ENCODE measurements at regions not wholly inside any gene's neighbourhood (a gene's known extent, or its start where the extent isn't known, plus 50 kb on each side); places are given as distances from the start of the nearest gene placed in this dataset.
"Not testable (repeated sequence)": the region's sequence is repeated elsewhere in the genome, so short reads cannot be mapped to it uniquely, and the experiment has no call there.

DNA sequence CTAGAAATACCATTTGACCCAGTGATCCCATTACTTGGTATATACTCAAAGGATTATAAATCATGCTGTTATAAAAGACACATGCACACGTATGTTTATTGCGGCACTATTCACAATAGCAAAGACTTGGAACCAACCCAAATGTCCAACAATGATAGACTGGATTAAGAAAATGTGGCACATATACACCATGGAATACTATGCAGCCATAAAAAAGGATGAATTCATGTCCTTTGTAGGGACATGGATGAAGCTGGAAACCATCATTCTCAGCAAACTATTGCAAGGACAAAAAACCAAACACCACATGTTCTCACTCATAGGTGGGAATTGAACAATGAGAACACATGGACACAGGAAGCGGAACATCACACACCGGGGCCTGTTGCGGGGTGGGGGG lies 131.5 kb downstream of the ZFAND4 start:
- H3K9me3 ChIP-seq (replicated peaks); H3K4me1 ChIP-seq; DNase-seq; H3K4me3 ChIP-seq; H3K27me3 ChIP-seq; H3K36me3 ChIP-seq; H3K27ac ChIP-seq: not testable (repeated sequence)

DNA sequence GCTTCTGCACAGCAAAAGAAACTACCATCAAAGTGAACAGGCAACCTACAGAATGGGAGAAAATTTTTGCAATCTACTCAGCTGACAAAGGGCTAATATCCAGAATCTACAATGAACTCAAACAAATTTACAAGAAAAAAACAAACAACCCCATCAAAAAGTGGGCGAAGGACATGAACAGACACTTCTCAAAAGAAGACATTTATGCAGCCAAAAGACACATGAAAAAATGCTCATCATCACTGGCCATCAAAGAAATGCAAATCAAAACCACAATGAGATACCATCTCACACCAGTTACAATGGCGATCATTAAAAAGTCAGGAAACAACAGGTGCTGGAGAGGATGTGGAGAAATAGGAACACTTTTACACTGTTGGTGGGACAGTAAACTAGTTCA lies 132.0 kb downstream of the ZFAND4 start:
- not testable (repeated sequence) for H3K36me3 ChIP-seq; DNase-seq; H3K27ac ChIP-seq; H3K9me3 ChIP-seq (replicated peaks); H3K27me3 ChIP-seq; H3K4me3 ChIP-seq; H3K4me1 ChIP-seq

DNA sequence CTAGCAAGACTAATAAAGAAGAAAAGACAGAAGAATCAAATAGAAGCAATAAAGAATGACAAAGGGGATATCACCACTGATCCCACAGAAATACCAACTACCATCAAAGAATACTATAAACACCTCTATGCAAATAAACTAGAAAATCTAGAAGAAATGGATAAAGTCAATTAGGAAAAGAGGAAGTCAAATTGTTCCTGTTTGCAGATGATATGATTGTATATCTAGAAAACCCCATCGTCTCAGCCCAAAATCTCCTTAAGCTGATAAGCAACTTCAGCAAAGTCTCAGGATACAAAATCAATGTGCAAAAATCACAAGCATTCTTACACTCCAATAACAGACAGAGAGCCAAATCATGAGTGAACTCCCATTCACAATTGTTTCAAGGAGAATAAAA lies 133.0 kb downstream of the ZFAND4 start:
- not testable (repeated sequence) for H3K9me3 ChIP-seq (replicated peaks); H3K27ac ChIP-seq; DNase-seq; H3K36me3 ChIP-seq; H3K27me3 ChIP-seq; H3K4me3 ChIP-seq; H3K4me1 ChIP-seq

DNA sequence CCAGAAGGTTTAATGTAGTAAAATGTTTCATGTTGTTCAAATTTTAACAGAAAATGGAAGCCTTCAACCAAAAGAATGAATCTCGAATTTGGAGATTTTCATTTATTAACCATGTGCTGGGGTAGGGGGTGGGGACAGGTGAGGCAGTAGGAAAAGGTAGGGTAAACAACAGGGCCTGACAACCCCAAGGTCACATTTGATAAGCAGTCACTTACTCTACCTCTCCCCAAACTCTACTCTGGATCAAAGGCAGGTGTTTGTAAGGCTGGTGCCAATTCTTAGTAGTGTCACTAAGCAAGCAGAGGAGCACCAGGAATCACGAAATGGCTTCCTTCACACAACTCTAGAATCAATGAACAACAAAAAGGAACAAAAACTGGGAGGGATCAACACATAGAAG lies 138.0 kb downstream of the ZFAND4 start:
- H3K27me3 ChIP-seq: no peaks in the 10 kb centered on the region
- no peak overlapping the region for H3K4me3 ChIP-seq
- H3K36me3 ChIP-seq: no peaks in the 10 kb centered on the region
- no peak for DNase-seq
- H3K27ac ChIP-seq: no peak overlapping the region
- H3K9me3 ChIP-seq (replicated peaks): no peaks in the 10 kb centered on the region
- no peaks in the 10 kb centered on the region for H3K4me1 ChIP-seq

DNA sequence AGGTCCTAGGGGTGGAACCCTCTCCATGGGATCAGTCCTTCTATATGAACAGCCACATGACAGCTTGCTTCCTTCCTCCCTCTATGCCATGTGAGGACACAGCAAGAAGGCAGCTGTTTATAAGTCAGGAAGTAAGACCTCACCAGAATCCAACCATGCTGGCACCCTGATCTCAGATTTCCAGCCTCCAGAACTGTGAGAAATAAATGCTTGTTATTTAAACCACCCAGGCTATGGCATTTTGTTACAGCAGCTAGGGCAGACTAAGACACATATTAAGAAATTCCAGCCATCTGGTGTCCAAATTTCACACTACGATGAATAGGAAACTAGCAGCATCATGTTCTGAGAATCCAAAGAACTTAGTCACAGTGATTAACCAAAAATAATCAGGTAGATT lies 140.1 kb downstream of the ZFAND4 start:
- H3K4me3 ChIP-seq: no peak overlapping the region
- H3K27ac ChIP-seq: peak overlapping the region; percentile 34; the same call in 1 of the 2 replicates
- DNase-seq: peak; percentile 6 to 31
- no peaks in the 10 kb centered on the region for H3K36me3 ChIP-seq
- H3K27me3 ChIP-seq: no peaks in the 10 kb centered on the region
- no peaks in the 10 kb centered on the region for H3K9me3 ChIP-seq (replicated peaks)
- no peaks in the 10 kb centered on the region for H3K4me1 ChIP-seq

DNA sequence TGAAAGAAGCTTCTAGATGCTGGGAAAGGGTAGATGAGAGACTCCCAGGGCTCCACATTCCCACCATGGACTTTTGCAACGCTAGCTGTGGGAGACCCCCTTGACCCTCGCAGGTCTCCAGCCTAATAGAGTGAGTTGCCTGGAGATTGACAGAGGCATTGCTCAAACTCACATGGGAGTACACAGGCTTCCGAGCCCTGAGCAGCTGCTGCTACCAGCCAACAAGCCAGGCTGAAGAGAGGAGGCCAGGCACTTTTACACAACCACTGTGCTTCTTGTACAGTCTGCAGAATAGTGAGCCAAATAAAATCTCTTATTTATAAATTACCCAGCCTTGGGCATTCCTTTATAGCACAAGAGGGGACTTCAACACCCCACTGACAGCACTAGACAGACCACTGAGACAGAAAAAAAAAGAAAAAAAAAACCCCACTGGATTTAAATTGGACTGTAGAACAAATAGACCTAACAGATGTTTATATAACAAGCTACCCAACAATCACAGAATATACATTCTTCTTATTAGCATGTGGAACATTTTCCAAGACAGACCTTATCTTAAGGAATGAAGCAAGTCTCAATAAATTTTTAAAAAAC lies 146.2 kb downstream of the ZFAND4 start:
- no peaks in the 10 kb centered on the region for H3K36me3 ChIP-seq
- H3K9me3 ChIP-seq (replicated peaks): no peaks in the 10 kb centered on the region
- H3K4me3 ChIP-seq: no peak overlapping the region
- no peak overlapping the region for H3K27ac ChIP-seq
- no peaks in the 10 kb centered on the region for H3K4me1 ChIP-seq
- DNase-seq: no peak
- no peaks in the 10 kb centered on the region for H3K27me3 ChIP-seq

DNA sequence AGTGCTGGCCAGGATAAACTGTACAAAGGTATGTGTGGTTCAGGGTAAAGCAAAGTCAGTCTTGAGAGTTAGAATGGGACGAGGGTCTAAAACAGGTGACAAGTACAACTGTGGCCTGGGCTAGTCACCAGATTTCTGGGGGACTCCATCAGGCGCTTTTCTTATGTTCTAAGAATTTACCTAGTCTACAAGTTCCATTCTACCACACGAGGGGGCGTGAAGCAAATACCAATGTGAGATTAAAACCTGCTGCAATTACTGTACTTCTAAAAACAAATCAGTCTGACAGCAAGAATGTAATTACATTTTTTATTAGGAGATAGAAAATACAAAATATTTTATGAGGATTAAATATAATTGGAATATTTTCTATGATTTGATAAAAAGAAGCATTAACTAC lies 146.5 kb downstream of the ALOX5 start:
- Histone ChIP-seq H3K4me1 (no peaks in the 10 kb centered on the region), H3K9me3 (replicated peaks) (no peaks in the 10 kb centered on the region), H3K27me3 (no peaks in the 10 kb centered on the region), H3K4me3 (no peak overlapping the region), H3K27ac (no peak overlapping the region), H3K36me3 (no peaks in the 10 kb centered on the region)
- no peak for DNase-seq

DNA sequence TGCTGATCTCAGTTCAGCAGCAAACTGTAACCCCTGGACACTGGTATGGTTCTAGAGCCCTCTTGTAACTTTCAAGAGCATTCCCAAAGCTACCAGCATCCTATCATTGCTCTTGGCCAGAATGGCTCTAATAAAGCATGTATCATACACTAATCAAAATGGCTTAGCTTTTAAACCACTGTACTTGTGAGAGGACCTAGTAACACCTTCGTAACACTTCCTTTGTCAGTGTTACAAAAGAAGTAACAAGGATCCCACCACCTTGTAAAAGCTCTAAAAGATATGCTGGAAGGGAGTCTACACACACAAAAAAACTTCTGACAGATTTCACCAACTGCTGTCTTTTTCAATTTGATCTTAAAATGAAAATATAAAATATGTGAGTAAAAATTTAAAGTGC lies 144.7 kb downstream of the ALOX5 start:
- Histone ChIP-seq H3K4me1 (peaks cover 5% of the 10 kb centered on the region), H3K36me3 (no peaks in the 10 kb centered on the region)

DNA sequence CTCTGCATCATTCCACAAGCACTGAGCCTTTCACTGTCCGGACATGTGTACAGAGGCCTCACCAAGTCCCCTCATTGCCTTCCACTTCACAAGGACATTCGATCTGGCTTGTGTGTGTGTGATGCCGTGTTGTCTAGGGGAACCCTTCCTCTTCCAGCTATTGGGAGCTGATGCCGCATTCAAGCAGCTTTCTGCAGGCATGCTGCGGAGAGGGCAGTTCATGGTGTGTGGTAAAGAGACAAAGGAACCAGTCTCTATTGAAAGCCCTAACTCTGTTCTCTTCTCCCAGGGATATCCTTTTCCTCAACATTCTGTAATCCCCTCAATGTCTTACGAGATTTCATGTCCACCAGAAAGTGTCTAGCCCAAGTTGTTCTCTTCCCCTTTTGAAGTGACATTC lies 141.6 kb downstream of the ALOX5 start:
- Histone ChIP-seq H3K4me1 (peaks cover 9% of the 10 kb centered on the region), H3K9me3 (replicated peaks) (no peaks in the 10 kb centered on the region), H3K27me3 (no peaks in the 10 kb centered on the region), H3K4me3 (no peak overlapping the region), H3K27ac (no peak overlapping the region), H3K36me3 (no peaks in the 10 kb centered on the region)
- DNase-seq: no peak

More for the DNA sequence above, 144.7 kb downstream of the ALOX5 start:
- H3K4me3 ChIP-seq: no peak overlapping the region
- no peaks in the 10 kb centered on the region for H3K9me3 ChIP-seq (replicated peaks)
- H3K27me3 ChIP-seq: no peaks in the 10 kb centered on the region
- H3K27ac ChIP-seq: no peak overlapping the region
- no peak for DNase-seq

DNA sequence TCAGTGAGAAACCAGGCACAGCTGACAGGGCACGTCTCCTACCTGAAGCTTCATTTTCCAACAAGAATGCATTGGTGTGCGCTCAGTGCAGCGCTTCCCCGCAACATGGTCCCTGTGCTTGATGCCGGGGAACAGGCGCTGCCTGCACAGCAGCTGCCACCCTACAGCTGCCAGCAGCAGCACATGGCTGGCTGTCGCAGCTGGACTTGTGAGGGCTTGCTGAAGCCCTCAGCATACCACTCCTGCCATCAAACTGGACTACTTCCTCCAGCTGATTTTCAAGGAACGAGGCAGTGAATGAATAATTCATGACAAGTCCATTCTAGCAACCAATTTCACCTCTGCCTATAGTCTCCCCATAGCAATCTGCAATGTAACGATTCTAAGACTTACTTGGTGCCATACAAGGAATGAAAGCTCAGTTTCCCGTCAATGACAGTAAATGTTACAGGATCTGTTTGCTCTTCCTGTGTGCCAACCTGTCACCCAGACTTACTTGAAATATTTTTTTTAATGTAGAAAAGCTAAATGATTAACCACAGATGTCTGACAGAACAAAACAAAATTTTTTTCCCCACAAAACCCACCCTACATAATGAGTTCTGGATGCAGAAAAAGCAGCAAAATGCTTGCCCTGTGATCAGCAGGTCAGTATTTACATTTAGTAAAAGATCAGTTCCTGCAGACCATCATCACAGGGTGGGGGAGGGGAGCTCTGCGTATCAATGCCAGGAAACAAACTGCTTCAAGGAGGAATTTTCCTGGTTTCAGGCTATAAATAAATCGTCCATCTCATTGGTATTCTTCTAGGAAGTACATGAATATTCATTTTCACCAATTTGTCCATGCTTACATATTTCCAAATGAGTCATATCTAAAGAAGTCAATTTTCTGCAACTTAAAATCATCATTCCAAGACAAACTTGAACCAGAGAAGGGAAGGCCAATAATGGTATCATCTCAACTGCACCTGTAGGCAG lies 140.6 kb downstream of the ALOX5 start:
- no peaks in the 10 kb centered on the region for H3K9me3 ChIP-seq (replicated peaks)
- H3K4me1 ChIP-seq: peaks cover 9% of the 10 kb centered on the region
- H3K36me3 ChIP-seq: no peaks in the 10 kb centered on the region
- no peaks in the 10 kb centered on the region for H3K27me3 ChIP-seq
- H3K27ac ChIP-seq: peak overlapping the region; percentile 77
- H3K4me3 ChIP-seq: peak overlapping the region; percentile 37
- peak; percentile 80 for DNase-seq

DNA sequence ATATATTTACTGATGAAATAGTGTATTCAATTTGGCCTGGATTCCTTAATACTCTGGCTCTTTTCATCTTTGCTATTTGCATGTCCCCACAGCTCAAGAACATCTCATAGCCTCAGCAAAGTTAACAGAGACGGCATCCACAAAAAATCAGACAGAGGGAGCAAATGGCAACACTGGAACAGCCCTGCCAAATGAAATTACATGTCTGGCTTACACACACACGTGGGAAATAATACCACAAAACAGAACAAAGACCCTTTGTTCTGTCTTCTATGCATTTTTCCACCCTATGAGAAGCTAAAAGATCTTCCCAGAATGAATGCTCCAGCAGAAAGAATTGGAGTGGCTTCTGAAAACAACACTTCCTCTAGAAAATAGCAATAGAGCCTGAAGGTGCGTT lies 139.5 kb downstream of the ALOX5 start:
- Histone ChIP-seq H3K9me3 (replicated peaks) (no peaks in the 10 kb centered on the region), H3K36me3 (no peaks in the 10 kb centered on the region), H3K27me3 (no peaks in the 10 kb centered on the region), H3K4me1 (peaks cover 9% of the 10 kb centered on the region), H3K27ac (peak overlapping the region; percentile 77), H3K4me3 (peak overlapping the region; percentile 37)
- DNase-seq: peak; percentile 14 to 57

DNA sequence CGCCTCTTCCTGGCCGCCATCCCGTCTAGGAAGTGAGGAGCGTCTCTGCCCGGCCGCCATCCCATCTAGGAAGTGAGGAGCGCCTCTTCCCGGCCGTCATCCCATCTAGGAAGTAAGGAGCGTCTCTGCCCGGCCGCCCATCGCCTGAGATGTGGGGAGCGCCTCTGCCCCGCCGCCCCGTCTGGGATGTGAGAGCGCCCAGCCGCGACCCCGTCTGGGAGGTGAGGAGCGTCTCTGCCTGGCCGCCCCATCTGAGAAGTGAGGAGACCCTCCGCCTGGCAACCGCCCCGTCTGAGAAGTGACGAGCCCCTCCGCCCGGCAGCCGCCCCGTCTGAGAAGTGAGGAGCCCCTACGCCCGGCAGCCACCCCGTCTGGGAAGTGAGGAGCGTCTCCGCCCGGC lies 137.9 kb downstream of the ALOX5 start:
- not testable (repeated sequence) for DNase-seq; H3K4me1 ChIP-seq; H3K36me3 ChIP-seq; H3K9me3 ChIP-seq (replicated peaks); H3K27me3 ChIP-seq; H3K4me3 ChIP-seq; H3K27ac ChIP-seq

DNA sequence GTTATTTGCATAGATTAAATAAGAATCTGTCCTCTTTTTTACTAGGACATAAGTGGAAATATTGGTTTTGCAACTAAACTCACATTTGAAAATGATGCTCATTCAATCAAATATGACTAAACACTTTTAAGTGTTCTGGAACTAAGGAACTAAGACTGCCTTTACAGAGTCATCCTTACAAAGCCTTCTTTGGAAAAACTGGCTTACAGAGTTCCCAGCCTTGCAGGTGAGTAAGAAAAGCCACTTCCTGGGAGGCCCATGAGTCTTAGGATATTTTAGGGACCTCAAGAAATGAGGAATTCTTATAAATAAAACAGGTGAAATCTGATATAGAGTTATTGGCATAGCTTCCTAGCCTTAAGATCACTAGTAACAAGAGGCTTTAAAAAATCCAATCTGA lies 135.5 kb downstream of the ALOX5 start:
- no peaks in the 10 kb centered on the region for H3K9me3 ChIP-seq (replicated peaks)
- H3K27me3 ChIP-seq: no peaks in the 10 kb centered on the region
- no peaks in the 10 kb centered on the region for H3K36me3 ChIP-seq
- H3K27ac ChIP-seq: no peak overlapping the region
- H3K4me3 ChIP-seq: no peak overlapping the region
- peaks cover 5% of the 10 kb centered on the region for H3K4me1 ChIP-seq
- DNase-seq: no peak

DNA sequence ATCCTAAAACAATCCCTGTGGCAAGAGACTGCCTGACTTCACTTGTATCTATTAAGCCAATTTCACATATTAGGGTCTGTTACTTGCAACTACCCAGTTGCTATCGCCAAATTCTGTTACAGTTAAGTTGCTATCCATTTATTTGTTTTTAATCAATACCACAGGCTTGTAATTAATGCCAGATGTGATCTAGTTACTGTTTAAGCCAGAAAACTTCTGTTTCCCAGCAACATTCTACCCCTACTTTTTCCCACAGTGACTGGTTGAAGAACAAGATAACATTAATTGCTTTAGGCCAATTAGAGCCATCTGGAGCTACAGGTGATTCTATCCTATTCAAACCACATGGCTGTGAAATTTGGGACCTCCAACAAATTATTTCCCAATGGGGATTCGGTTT lies 131.3 kb downstream of the ALOX5 start:
- H3K4me3 ChIP-seq: no peak overlapping the region
- H3K9me3 ChIP-seq (replicated peaks): no peaks in the 10 kb centered on the region
- no peak for DNase-seq
- no peaks in the 10 kb centered on the region for H3K4me1 ChIP-seq
- no peaks in the 10 kb centered on the region for H3K36me3 ChIP-seq
- no peak overlapping the region for H3K27ac ChIP-seq
- no peaks in the 10 kb centered on the region for H3K27me3 ChIP-seq

DNA sequence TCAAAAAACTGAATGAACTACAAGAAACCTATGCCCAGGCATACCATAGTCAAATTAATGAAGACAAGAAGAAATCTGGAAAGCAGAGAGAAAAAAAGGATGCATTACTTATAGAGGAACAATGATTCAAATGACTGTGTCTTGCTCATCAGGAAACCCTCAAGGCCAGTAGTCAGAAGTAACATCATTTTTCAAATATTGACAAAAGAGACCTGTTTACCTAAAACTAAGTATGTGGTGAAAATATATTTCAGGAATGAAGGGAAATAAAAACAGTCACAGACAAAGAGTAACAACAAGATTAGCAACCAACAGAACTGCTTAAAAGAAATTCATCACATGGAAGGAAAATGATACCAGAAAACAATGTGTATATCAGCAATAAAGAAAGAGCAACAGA lies 128.4 kb downstream of the ALOX5 start:
- DNase-seq: no peak
- H3K9me3 ChIP-seq (replicated peaks): no peaks in the 10 kb centered on the region
- no peaks in the 10 kb centered on the region for H3K36me3 ChIP-seq
- H3K4me1 ChIP-seq: no peaks in the 10 kb centered on the region
- no peak overlapping the region for H3K27ac ChIP-seq
- H3K27me3 ChIP-seq: no peaks in the 10 kb centered on the region
- no peak overlapping the region for H3K4me3 ChIP-seq

DNA sequence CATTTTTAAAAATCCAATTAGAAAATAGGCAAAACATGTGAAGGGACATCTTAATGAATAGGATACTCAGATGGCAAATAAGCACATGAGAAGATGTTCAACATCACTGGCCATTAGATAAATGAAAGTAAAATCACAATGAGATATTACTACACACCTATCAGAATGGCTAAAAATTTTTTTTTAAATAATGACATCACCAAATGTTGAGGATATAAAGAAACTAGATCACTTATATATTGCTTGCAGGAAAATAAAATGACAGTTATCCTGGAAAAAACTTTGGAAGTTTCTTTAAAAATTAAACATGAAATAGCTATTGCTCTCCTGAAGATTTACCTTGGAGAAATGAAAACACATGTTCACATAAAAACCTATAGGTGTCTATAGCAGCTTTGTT lies 127.8 kb downstream of the ALOX5 start:
- Histone ChIP-seq H3K4me3 (no peak overlapping the region), H3K27ac (no peak overlapping the region)
- DNase-seq: no peak

More for the DNA sequence above, 127.8 kb downstream of the ALOX5 start:
- Histone ChIP-seq H3K36me3 (no peaks in the 10 kb centered on the region), H3K27me3 (no peaks in the 10 kb centered on the region), H3K4me1 (no peaks in the 10 kb centered on the region), H3K9me3 (replicated peaks) (no peaks in the 10 kb centered on the region)
